ENCODE measurements at regions not wholly inside any gene's neighbourhood (a gene's known extent, or its start where the extent isn't known, plus 50 kb on each side); places are given as distances from the start of the nearest gene placed in this dataset.

DNA sequence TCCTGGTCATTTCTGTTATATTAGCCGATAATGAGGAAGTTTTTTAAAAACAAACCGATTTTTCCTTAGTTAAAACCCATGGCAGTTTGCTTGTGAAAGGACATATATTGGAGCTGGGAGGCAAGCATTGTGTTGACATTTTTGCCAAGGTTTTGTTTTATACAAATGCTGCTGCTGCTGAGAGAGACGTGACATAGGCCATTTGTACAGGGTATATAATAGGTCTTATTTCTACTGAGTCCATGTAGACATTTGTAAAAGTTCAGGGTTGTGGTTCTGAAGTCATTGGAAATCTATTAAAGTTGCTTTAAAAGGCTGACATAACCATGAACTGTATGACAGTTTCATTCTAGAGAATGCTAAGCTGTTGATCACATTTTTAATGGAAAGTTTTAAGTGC is 424.0 kb upstream of the FANCL start:
- no peaks in the 10 kb centered on the region for H3K9me3 ChIP-seq (ENCODE audit: control insufficient read depth, low read depth, low read length)
- H3K36me3 ChIP-seq (ENCODE audit: control insufficient read depth, low read depth, low read length) = no peaks in the 10 kb centered on the region
- no peak overlapping the region for H3K9ac ChIP-seq (ENCODE audit: low read length)
- no peak overlapping the region for H3K4me3 ChIP-seq (ENCODE audit: low read length)
- no peaks in the 10 kb centered on the region for H3K27me3 ChIP-seq (ENCODE audit: control insufficient read depth, insufficient read depth, low read length)
- H3K4me1 ChIP-seq (ENCODE audit: control insufficient read depth, low read depth, low read length) = no peaks in the 10 kb centered on the region
- no peak overlapping the region for H3K27ac ChIP-seq (ENCODE audit: low read length)

- H3K27me3 ChIP-seq (ENCODE audit: control insufficient read depth, insufficient read depth, low read length) = no peaks in the 10 kb centered on the region
- no peaks in the 10 kb centered on the region for H3K9me3 ChIP-seq (ENCODE audit: control insufficient read depth, low read depth, low read length)
- H3K4me3 ChIP-seq (ENCODE audit: low read length) = no peak overlapping the region
- H3K36me3 ChIP-seq (ENCODE audit: control insufficient read depth, low read depth, low read length) = no peaks in the 10 kb centered on the region
- H3K27ac ChIP-seq (ENCODE audit: low read length) = no peak overlapping the region
- no peak overlapping the region for H3K9ac ChIP-seq (ENCODE audit: low read length)
- H3K4me1 ChIP-seq (ENCODE audit: control insufficient read depth, low read depth, low read length) = no peaks in the 10 kb centered on the region
Measured at GRCh38 chr2:58664523-58665151, 423.5 kb upstream of the FANCL start.

GRCh38 chr2:58660046-58660445 is 418.9 kb upstream of the FANCL start:
- Histone ChIP-seq H3K27ac (ENCODE audit: low read length) (no peak overlapping the region), H3K4me3 (ENCODE audit: low read length) (no peak overlapping the region), H3K9ac (ENCODE audit: low read length) (no peak overlapping the region), H3K9me3 (ENCODE audit: control insufficient read depth, low read depth, low read length) (no peaks in the 10 kb centered on the region), H3K4me1 (ENCODE audit: control insufficient read depth, low read depth, low read length) (no peaks in the 10 kb centered on the region), H3K27me3 (ENCODE audit: control insufficient read depth, insufficient read depth, low read length) (no peaks in the 10 kb centered on the region), H3K36me3 (ENCODE audit: control insufficient read depth, low read depth, low read length) (no peaks in the 10 kb centered on the region)

GRCh38 chr2:58655152-58655551 is 414.0 kb upstream of the FANCL start:
- Histone ChIP-seq H3K9ac (ENCODE audit: low read length) (no peak overlapping the region), H3K27me3 (ENCODE audit: control insufficient read depth, insufficient read depth, low read length) (no peaks in the 10 kb centered on the region), H3K4me1 (ENCODE audit: control insufficient read depth, low read depth, low read length) (peaks cover 4% of the 10 kb centered on the region), H3K9me3 (ENCODE audit: control insufficient read depth, low read depth, low read length) (no peaks in the 10 kb centered on the region), H3K4me3 (ENCODE audit: low read length) (no peak overlapping the region), H3K27ac (ENCODE audit: low read length) (no peak overlapping the region), H3K36me3 (ENCODE audit: control insufficient read depth, low read depth, low read length) (no peaks in the 10 kb centered on the region)

- Histone ChIP-seq H3K9me3 (ENCODE audit: control insufficient read depth, low read depth, low read length) (no peaks in the 10 kb centered on the region), H3K36me3 (ENCODE audit: control insufficient read depth, low read depth, low read length) (no peaks in the 10 kb centered on the region), H3K4me3 (ENCODE audit: low read length) (no peak overlapping the region)
Measured at GRCh38 chr2:58651930-58652329, 410.8 kb upstream of the FANCL start.

DNA sequence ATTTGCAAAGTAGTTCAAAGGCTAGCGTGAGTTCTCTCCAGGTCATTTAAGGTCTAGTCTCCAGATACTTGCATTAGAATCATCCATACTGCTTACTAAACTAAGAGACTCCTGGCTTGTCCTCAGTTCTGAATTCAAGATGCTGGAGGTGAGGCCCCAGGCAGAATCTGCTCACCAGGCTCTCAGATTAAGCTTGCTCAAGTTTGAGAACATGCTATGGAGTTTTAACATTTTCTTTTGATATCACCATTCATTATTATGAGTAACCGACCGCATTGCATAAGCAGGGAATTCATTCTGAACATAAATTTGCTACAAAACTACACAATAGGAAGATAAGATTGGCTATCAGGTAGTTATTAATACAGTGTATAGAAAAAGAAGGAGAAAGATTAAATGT is 409.7 kb upstream of the FANCL start:
- no peaks in the 10 kb centered on the region for H3K27me3 ChIP-seq (ENCODE audit: control insufficient read depth, insufficient read depth, low read length)
- H3K4me1 ChIP-seq (ENCODE audit: control insufficient read depth, low read depth, low read length) = peaks cover 4% of the 10 kb centered on the region
- H3K9me3 ChIP-seq (ENCODE audit: control insufficient read depth, low read depth, low read length) = no peaks in the 10 kb centered on the region
- no peak overlapping the region for H3K27ac ChIP-seq (ENCODE audit: low read length)
- H3K9ac ChIP-seq (ENCODE audit: low read length) = no peak overlapping the region
- no peak overlapping the region for H3K4me3 ChIP-seq (ENCODE audit: low read length)
- no peaks in the 10 kb centered on the region for H3K36me3 ChIP-seq (ENCODE audit: control insufficient read depth, low read depth, low read length)

More at GRCh38 chr2:58651930-58652329, 410.8 kb upstream of the FANCL start:
- no peak overlapping the region for H3K9ac ChIP-seq (ENCODE audit: low read length)
- no peaks in the 10 kb centered on the region for H3K27me3 ChIP-seq (ENCODE audit: control insufficient read depth, insufficient read depth, low read length)
- no peak overlapping the region for H3K27ac ChIP-seq (ENCODE audit: low read length)
- peaks cover 4% of the 10 kb centered on the region for H3K4me1 ChIP-seq (ENCODE audit: control insufficient read depth, low read depth, low read length)

- Histone ChIP-seq H3K9me3 (ENCODE audit: control insufficient read depth, low read depth, low read length) (no peaks in the 10 kb centered on the region), H3K36me3 (ENCODE audit: control insufficient read depth, low read depth, low read length) (no peaks in the 10 kb centered on the region), H3K4me1 (ENCODE audit: control insufficient read depth, low read depth, low read length) (peaks cover 9% of the 10 kb centered on the region), H3K9ac (ENCODE audit: low read length) (no peak overlapping the region), H3K27ac (ENCODE audit: low read length) (no peak overlapping the region), H3K4me3 (ENCODE audit: low read length) (no peak overlapping the region), H3K27me3 (ENCODE audit: control insufficient read depth, insufficient read depth, low read length) (no peaks in the 10 kb centered on the region)
Measured at GRCh38 chr2:58649756-58650155, 408.6 kb upstream of the FANCL start.

GRCh38 chr2:58645017-58645416 is 403.9 kb upstream of the FANCL start:
- Histone ChIP-seq H3K4me3 (ENCODE audit: low read length) (no peak overlapping the region), H3K9me3 (ENCODE audit: control insufficient read depth, low read depth, low read length) (no peaks in the 10 kb centered on the region), H3K27me3 (ENCODE audit: control insufficient read depth, insufficient read depth, low read length) (no peaks in the 10 kb centered on the region), H3K9ac (ENCODE audit: low read length) (no peak overlapping the region), H3K27ac (ENCODE audit: low read length) (no peak overlapping the region), H3K4me1 (ENCODE audit: control insufficient read depth, low read depth, low read length) (peaks cover 9% of the 10 kb centered on the region), H3K36me3 (ENCODE audit: control insufficient read depth, low read depth, low read length) (no peaks in the 10 kb centered on the region)

- no peaks in the 10 kb centered on the region for H3K27me3 ChIP-seq (ENCODE audit: control insufficient read depth, insufficient read depth, low read length)
- no peaks in the 10 kb centered on the region for H3K9me3 ChIP-seq (ENCODE audit: control insufficient read depth, low read depth, low read length)
- H3K4me3 ChIP-seq (ENCODE audit: low read length) = no peak overlapping the region
- peaks cover 9% of the 10 kb centered on the region for H3K4me1 ChIP-seq (ENCODE audit: control insufficient read depth, low read depth, low read length)
- no peak overlapping the region for H3K27ac ChIP-seq (ENCODE audit: low read length)
- no peaks in the 10 kb centered on the region for H3K36me3 ChIP-seq (ENCODE audit: control insufficient read depth, low read depth, low read length)
- H3K9ac ChIP-seq (ENCODE audit: low read length) = no peak overlapping the region
Measured at GRCh38 chr2:58644451-58644850, 403.3 kb upstream of the FANCL start.

- Histone ChIP-seq H3K27me3 (ENCODE audit: control insufficient read depth, insufficient read depth, low read length) (no peaks in the 10 kb centered on the region), H3K27ac (ENCODE audit: low read length) (no peak overlapping the region), H3K4me1 (ENCODE audit: control insufficient read depth, low read depth, low read length) (peaks cover 20% of the 10 kb centered on the region), H3K9me3 (ENCODE audit: control insufficient read depth, low read depth, low read length) (no peaks in the 10 kb centered on the region), H3K4me3 (ENCODE audit: low read length) (no peak overlapping the region), H3K9ac (ENCODE audit: low read length) (no peak overlapping the region), H3K36me3 (ENCODE audit: control insufficient read depth, low read depth, low read length) (no peaks in the 10 kb centered on the region)
Measured at GRCh38 chr2:58641001-58641400, 399.9 kb upstream of the FANCL start.

- H3K36me3 ChIP-seq (ENCODE audit: control insufficient read depth, low read depth, low read length) = no peaks in the 10 kb centered on the region
- H3K27me3 ChIP-seq (ENCODE audit: control insufficient read depth, insufficient read depth, low read length) = no peaks in the 10 kb centered on the region
- peaks cover 26% of the 10 kb centered on the region for H3K4me1 ChIP-seq (ENCODE audit: control insufficient read depth, low read depth, low read length)
- H3K9ac ChIP-seq (ENCODE audit: low read length) = no peak overlapping the region
- H3K27ac ChIP-seq (ENCODE audit: low read length) = no peak overlapping the region
- H3K9me3 ChIP-seq (ENCODE audit: control insufficient read depth, low read depth, low read length) = no peaks in the 10 kb centered on the region
- H3K4me3 ChIP-seq (ENCODE audit: low read length) = no peak overlapping the region
Measured at GRCh38 chr2:58640042-58640441, 398.9 kb upstream of the FANCL start.

GRCh38 chr2:58638256-58638805 is 397.2 kb upstream of the FANCL start:
- Histone ChIP-seq H3K4me1 (ENCODE audit: control insufficient read depth, low read depth, low read length) (peaks cover 42% of the 10 kb centered on the region), H3K9ac (ENCODE audit: low read length) (no peak overlapping the region), H3K36me3 (ENCODE audit: control insufficient read depth, low read depth, low read length) (no peaks in the 10 kb centered on the region), H3K9me3 (ENCODE audit: control insufficient read depth, low read depth, low read length) (no peaks in the 10 kb centered on the region), H3K4me3 (ENCODE audit: low read length) (no peak overlapping the region), H3K27me3 (ENCODE audit: control insufficient read depth, insufficient read depth, low read length) (no peaks in the 10 kb centered on the region), H3K27ac (ENCODE audit: low read length) (no peak overlapping the region)

Measured in iPS-18a (cell line).